ENCODE measurements at regions not wholly inside any gene's neighbourhood (a gene's known extent, or its start where the extent isn't known, plus 50 kb on each side); places are given as distances from the start of the nearest gene placed in this dataset.
A peak's percentile ranks its signal among the peaks of the same experiment; 100 is the strongest.

GRCh38 chr6:7468382-7469081, 72.9 kb upstream of the DSP start:
- Histone ChIP-seq H3K27me3 (no peaks in the 10 kb centered on the region), H3K36me3 (no peaks in the 10 kb centered on the region), H3K9me3 (no peaks in the 10 kb centered on the region; the same call in 1 of the 2 replicates), H3K4me2 (peak overlapping the region; percentile 57), H3K27ac (no peak overlapping the region), H3K4me1 (0 out of 2 replicates have a peak, but pooled peaks cover 6% of the 10 kb centered on the region), H4K20me1 (no peaks in the 10 kb centered on the region), H3K9ac (no peak overlapping the region), H3K4me3 (no peak overlapping the region)
- no peak for TF ChIP-seq Cebpa-rat (IDR thresholded peaks at IDR 0.05)

- Histone ChIP-seq H3K4me3 (no peak overlapping the region), H3K27ac (no peak overlapping the region), H3K4me1 (0 out of 2 replicates have a peak, but pooled peaks cover 6% of the 10 kb centered on the region), H3K9me3 (no peaks in the 10 kb centered on the region; the same call in 1 of the 2 replicates), H3K4me2 (no peak overlapping the region), H3K9ac (no peak overlapping the region), H4K20me1 (no peaks in the 10 kb centered on the region), H3K27me3 (no peaks in the 10 kb centered on the region), H3K36me3 (no peaks in the 10 kb centered on the region)
- no peak for TF ChIP-seq Cebpa-rat (IDR thresholded peaks at IDR 0.05)
These were observed 71.8 kb upstream of the DSP start for GRCh38 chr6:7469696-7470095.

GRCh38 chr6:7471171-7471570, 70.3 kb upstream of the DSP start:
- no peaks in the 10 kb centered on the region for H3K27me3 ChIP-seq
- no peaks in the 10 kb centered on the region for H4K20me1 ChIP-seq
- TF ChIP-seq Cebpa-rat (IDR thresholded peaks at IDR 0.05), result no peak
- H3K27ac ChIP-seq, result no peak overlapping the region
- H3K4me1 ChIP-seq, result 0 out of 2 replicates have a peak, but pooled peaks cover 6% of the 10 kb centered on the region
- H3K4me3 ChIP-seq, result no peak overlapping the region
- H3K4me2 ChIP-seq, result no peak overlapping the region
- no peaks in the 10 kb centered on the region for H3K36me3 ChIP-seq
- no peak overlapping the region for H3K9ac ChIP-seq
- no peaks in the 10 kb centered on the region; the same call in 1 of the 2 replicates for H3K9me3 ChIP-seq

- H3K27ac ChIP-seq, result no peak overlapping the region
- H3K36me3 ChIP-seq, result no peaks in the 10 kb centered on the region
- H3K4me1 ChIP-seq, result no peaks in the 10 kb centered on the region
- no peaks in the 10 kb centered on the region for H3K27me3 ChIP-seq
- H3K4me3 ChIP-seq, result no peak overlapping the region
- no peaks in the 10 kb centered on the region for H4K20me1 ChIP-seq
- H3K9me3 ChIP-seq, result no peaks in the 10 kb centered on the region; the same call in 1 of the 2 replicates
- no peak overlapping the region for H3K9ac ChIP-seq
- TF ChIP-seq Cebpa-rat (IDR thresholded peaks at IDR 0.05), result no peak
- H3K4me2 ChIP-seq, result no peak overlapping the region
These were observed 67.4 kb upstream of the DSP start for GRCh38 chr6:7473805-7474719.

GRCh38 chr6:7475081-7475480, 66.4 kb upstream of the DSP start:
- H3K4me2 ChIP-seq, result no peak overlapping the region
- H3K27me3 ChIP-seq, result no peaks in the 10 kb centered on the region
- no peaks in the 10 kb centered on the region for H3K36me3 ChIP-seq
- no peak overlapping the region for H3K9ac ChIP-seq
- no peak overlapping the region for H3K27ac ChIP-seq
- TF ChIP-seq Cebpa-rat (IDR thresholded peaks at IDR 0.05), result no peak
- no peaks in the 10 kb centered on the region; the same call in 1 of the 2 replicates for H3K9me3 ChIP-seq
- no peaks in the 10 kb centered on the region for H3K4me1 ChIP-seq
- H4K20me1 ChIP-seq, result no peaks in the 10 kb centered on the region
- H3K4me3 ChIP-seq, result no peak overlapping the region

GRCh38 chr6:7479801-7480266, 61.6 kb upstream of the DSP start:
- no peak overlapping the region for H3K9ac ChIP-seq
- no peaks in the 10 kb centered on the region for H4K20me1 ChIP-seq
- no peaks in the 10 kb centered on the region for H3K4me1 ChIP-seq
- H3K27me3 ChIP-seq, result no peaks in the 10 kb centered on the region
- no peak overlapping the region for H3K27ac ChIP-seq
- no peak overlapping the region for H3K4me3 ChIP-seq
- no peak overlapping the region for H3K4me2 ChIP-seq
- no peak for TF ChIP-seq Cebpa-rat (IDR thresholded peaks at IDR 0.05)
- no peaks in the 10 kb centered on the region for H3K36me3 ChIP-seq
- no peaks in the 10 kb centered on the region for H3K9me3 ChIP-seq

GRCh38 chr6:7484666-7485065, 56.8 kb upstream of the DSP start:
- Histone ChIP-seq H3K36me3 (no peaks in the 10 kb centered on the region), H3K9me3 (no peaks in the 10 kb centered on the region), H3K4me3 (no peak overlapping the region), H4K20me1 (no peaks in the 10 kb centered on the region), H3K27me3 (no peaks in the 10 kb centered on the region), H3K9ac (no peak overlapping the region), H3K4me2 (no peak overlapping the region), H3K27ac (no peak overlapping the region), H3K4me1 (no peaks in the 10 kb centered on the region)
- TF ChIP-seq Cebpa-rat (IDR thresholded peaks at IDR 0.05), result no peak

DNA sequence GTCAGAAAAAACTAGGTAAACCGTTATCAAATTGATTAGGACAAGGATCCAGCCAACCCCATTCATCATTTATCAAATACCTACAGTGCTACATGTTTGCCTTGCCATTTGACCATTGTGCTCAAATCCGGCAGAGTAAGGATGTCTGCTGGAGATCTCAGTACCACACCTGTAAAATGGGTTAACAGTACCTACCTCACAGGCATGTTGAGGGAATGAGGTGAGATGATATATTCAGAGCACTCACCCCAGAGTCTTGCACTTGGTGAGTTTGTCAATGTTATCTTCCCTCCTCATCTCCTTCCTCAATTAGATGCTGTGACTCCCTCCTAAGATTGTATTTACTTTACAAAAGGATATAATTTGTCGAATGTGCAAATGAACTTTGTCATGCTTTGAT, 54.5 kb upstream of the DSP start:
- H3K4me1 ChIP-seq, result no peaks in the 10 kb centered on the region
- no peak for TF ChIP-seq Cebpa-rat (IDR thresholded peaks at IDR 0.05)
- no peak overlapping the region for H3K4me2 ChIP-seq
- no peaks in the 10 kb centered on the region for H4K20me1 ChIP-seq
- no peaks in the 10 kb centered on the region for H3K27me3 ChIP-seq
- H3K9ac ChIP-seq, result no peak overlapping the region
- no peaks in the 10 kb centered on the region for H3K9me3 ChIP-seq
- no peak overlapping the region for H3K4me3 ChIP-seq
- no peaks in the 10 kb centered on the region for H3K36me3 ChIP-seq
- H3K27ac ChIP-seq, result no peak overlapping the region

GRCh38 chr6:7488494-7488893, 53.0 kb upstream of the DSP start:
- Histone ChIP-seq H3K4me3 (no peak overlapping the region), H3K9me3 (peaks cover 4% of the 10 kb centered on the region; the same call in 1 of the 2 replicates), H3K9ac (no peak overlapping the region), H3K27me3 (no peaks in the 10 kb centered on the region), H4K20me1 (no peaks in the 10 kb centered on the region), H3K4me2 (no peak overlapping the region), H3K4me1 (no peaks in the 10 kb centered on the region), H3K36me3 (no peaks in the 10 kb centered on the region), H3K27ac (no peak overlapping the region)
- TF ChIP-seq Cebpa-rat (IDR thresholded peaks at IDR 0.05), result no peak

- H3K4me2 ChIP-seq, result no peak overlapping the region
- H3K36me3 ChIP-seq, result no peaks in the 10 kb centered on the region
- no peaks in the 10 kb centered on the region for H3K4me1 ChIP-seq
- H3K4me3 ChIP-seq, result no peak overlapping the region
- H3K27ac ChIP-seq, result no peak overlapping the region
- no peak for TF ChIP-seq Cebpa-rat (IDR thresholded peaks at IDR 0.05)
- H3K27me3 ChIP-seq, result no peaks in the 10 kb centered on the region
- peaks cover 4% of the 10 kb centered on the region; the same call in 1 of the 2 replicates for H3K9me3 ChIP-seq
- H4K20me1 ChIP-seq, result no peaks in the 10 kb centered on the region
- H3K9ac ChIP-seq, result no peak overlapping the region
These were observed 52.1 kb upstream of the DSP start for GRCh38 chr6:7489376-7489775.

Data from BLaER1 (cell line).